ENCODE measurements at regions not wholly inside any gene's neighbourhood (a gene's known extent, or its start where the extent isn't known, plus 50 kb on each side); places are given as distances from the start of the nearest gene placed in this dataset.
"Not testable (repeated sequence)": the region's sequence is repeated elsewhere in the genome, so short reads cannot be mapped to it uniquely, and the experiment has no call there.

GRCh38 chr9:104280178-104280560, 186.1 kb downstream of the SMC2 start:
- Mint-ChIP-seq H3K36me3 (ENCODE audit: low read depth) (no peaks in the 10 kb centered on the region), H3K9me3 (peaks cover 2% of the 10 kb centered on the region), H3K4me3 (no peak overlapping the region), H3K27ac (no peak overlapping the region), H3K4me1 (ENCODE audit: low read depth) (no peaks in the 10 kb centered on the region), H3K27me3 (ENCODE audit: low read depth) (peaks cover 2% of the 10 kb centered on the region)
- intact Hi-C loops (cut with micrococcal nuclease), result no loop called here
- CTCF ChIA-PET, result no interaction called here
- DNase-seq, result no peak

GRCh38 chr9:104280711-104281110, 186.6 kb downstream of the SMC2 start:
- H3K36me3 Mint-ChIP-seq (ENCODE audit: low read depth), result no peaks in the 10 kb centered on the region
- no peak overlapping the region for H3K27ac Mint-ChIP-seq
- H3K4me3 Mint-ChIP-seq, result no peak overlapping the region
- no peak for DNase-seq
- peaks cover 2% of the 10 kb centered on the region for H3K27me3 Mint-ChIP-seq (ENCODE audit: low read depth)
- no peaks in the 10 kb centered on the region for H3K4me1 Mint-ChIP-seq (ENCODE audit: low read depth)
- CTCF ChIA-PET, result interaction anchor here (0.9 kb wide), 1 partner anchor 18 kb away, joined by 3 read pairs; no protein-coding TSS in a partner anchor
- H3K9me3 Mint-ChIP-seq, result peaks cover 2% of the 10 kb centered on the region
- intact Hi-C loops (cut with micrococcal nuclease), result no loop called here

- H3K27me3 Mint-ChIP-seq (ENCODE audit: low read depth), result peaks cover 2% of the 10 kb centered on the region
- DNase-seq, result no peak
- CTCF ChIA-PET, result no interaction called here
- H3K36me3 Mint-ChIP-seq (ENCODE audit: low read depth), result no peaks in the 10 kb centered on the region
- peaks cover 2% of the 10 kb centered on the region for H3K9me3 Mint-ChIP-seq
- intact Hi-C loops (cut with micrococcal nuclease), result no loop called here
- no peak overlapping the region for H3K27ac Mint-ChIP-seq
- H3K4me3 Mint-ChIP-seq, result no peak overlapping the region
- no peaks in the 10 kb centered on the region for H3K4me1 Mint-ChIP-seq (ENCODE audit: low read depth)
Measured at GRCh38 chr9:104286187-104286586, 192.1 kb downstream of the SMC2 start.

GRCh38 chr9:104286799-104287198, 192.7 kb downstream of the SMC2 start:
- H3K36me3 Mint-ChIP-seq (ENCODE audit: low read depth), result no peaks in the 10 kb centered on the region
- H3K4me3 Mint-ChIP-seq, result no peak overlapping the region
- DNase-seq, result no peak
- CTCF ChIA-PET, result no interaction called here
- intact Hi-C loops (cut with micrococcal nuclease), result no loop called here
- H3K27ac Mint-ChIP-seq, result no peak overlapping the region
- H3K9me3 Mint-ChIP-seq, result no peaks in the 10 kb centered on the region
- H3K27me3 Mint-ChIP-seq (ENCODE audit: low read depth), result no peaks in the 10 kb centered on the region
- H3K4me1 Mint-ChIP-seq (ENCODE audit: low read depth), result no peaks in the 10 kb centered on the region

GRCh38 chr9:104287253-104287878, 193.3 kb downstream of the SMC2 start:
- no peaks in the 10 kb centered on the region for H3K4me1 Mint-ChIP-seq (ENCODE audit: low read depth)
- intact Hi-C loops (cut with micrococcal nuclease), result no loop called here
- H3K27me3 Mint-ChIP-seq (ENCODE audit: low read depth), result no peaks in the 10 kb centered on the region
- no peaks in the 10 kb centered on the region for H3K9me3 Mint-ChIP-seq
- CTCF ChIA-PET, result no interaction called here
- H3K4me3 Mint-ChIP-seq, result no peak overlapping the region
- no peak for DNase-seq
- no peak overlapping the region for H3K27ac Mint-ChIP-seq
- H3K36me3 Mint-ChIP-seq (ENCODE audit: low read depth), result no peaks in the 10 kb centered on the region

- H3K36me3 Mint-ChIP-seq (ENCODE audit: low read depth), result no peaks in the 10 kb centered on the region
- intact Hi-C loops (cut with micrococcal nuclease), result no loop called here
- CTCF ChIA-PET, result no interaction called here
- no peaks in the 10 kb centered on the region for H3K4me1 Mint-ChIP-seq (ENCODE audit: low read depth)
- no peaks in the 10 kb centered on the region for H3K27me3 Mint-ChIP-seq (ENCODE audit: low read depth)
- DNase-seq, result no peak
- H3K9me3 Mint-ChIP-seq, result no peaks in the 10 kb centered on the region
- H3K27ac Mint-ChIP-seq, result no peak overlapping the region
- H3K4me3 Mint-ChIP-seq, result no peak overlapping the region
Measured at GRCh38 chr9:104293877-104294276, 199.8 kb downstream of the SMC2 start.

- Mint-ChIP-seq H3K9me3 (no peaks in the 10 kb centered on the region), H3K4me3 (no peak overlapping the region), H3K27me3 (ENCODE audit: low read depth) (no peaks in the 10 kb centered on the region), H3K36me3 (ENCODE audit: low read depth) (no peaks in the 10 kb centered on the region), H3K27ac (no peak overlapping the region), H3K4me1 (ENCODE audit: low read depth) (no peaks in the 10 kb centered on the region)
- no peak for DNase-seq
- CTCF ChIA-PET, result no interaction called here
- intact Hi-C loops (cut with micrococcal nuclease), result no loop called here
Measured at GRCh38 chr9:104300124-104300523, 203.9 kb upstream of the OR13F1 start.

GRCh38 chr9:104301755-104302154, 202.3 kb upstream of the OR13F1 start:
- H3K9me3 Mint-ChIP-seq, result no peaks in the 10 kb centered on the region
- intact Hi-C loops (cut with micrococcal nuclease), result no loop called here
- H3K27ac Mint-ChIP-seq, result no peak overlapping the region
- H3K36me3 Mint-ChIP-seq (ENCODE audit: low read depth), result no peaks in the 10 kb centered on the region
- no peak for DNase-seq
- no peaks in the 10 kb centered on the region for H3K4me1 Mint-ChIP-seq (ENCODE audit: low read depth)
- no peaks in the 10 kb centered on the region for H3K27me3 Mint-ChIP-seq (ENCODE audit: low read depth)
- CTCF ChIA-PET, result no interaction called here
- H3K4me3 Mint-ChIP-seq, result no peak overlapping the region

GRCh38 chr9:104302775-104303174, 201.3 kb upstream of the OR13F1 start:
- intact Hi-C loops (cut with micrococcal nuclease), result no loop called here
- no peaks in the 10 kb centered on the region for H3K9me3 Mint-ChIP-seq
- H3K27me3 Mint-ChIP-seq (ENCODE audit: low read depth), result no peaks in the 10 kb centered on the region
- no peak overlapping the region for H3K4me3 Mint-ChIP-seq
- no peaks in the 10 kb centered on the region for H3K4me1 Mint-ChIP-seq (ENCODE audit: low read depth)
- no peak overlapping the region for H3K27ac Mint-ChIP-seq
- CTCF ChIA-PET, result no interaction called here
- no peaks in the 10 kb centered on the region for H3K36me3 Mint-ChIP-seq (ENCODE audit: low read depth)
- DNase-seq, result no peak

- intact Hi-C loops (cut with micrococcal nuclease), result no loop called here
- Mint-ChIP-seq H3K9me3 (no peaks in the 10 kb centered on the region), H3K27ac (no peak overlapping the region), H3K4me1 (ENCODE audit: low read depth) (no peaks in the 10 kb centered on the region), H3K36me3 (ENCODE audit: low read depth) (no peaks in the 10 kb centered on the region), H3K27me3 (ENCODE audit: low read depth) (no peaks in the 10 kb centered on the region), H3K4me3 (no peak overlapping the region)
- CTCF ChIA-PET, result no interaction called here
- DNase-seq, result no peak
Measured at GRCh38 chr9:104304925-104305324, 199.1 kb upstream of the OR13F1 start.

- Mint-ChIP-seq H3K4me1 (ENCODE audit: low read depth) (no peaks in the 10 kb centered on the region), H3K9me3 (no peaks in the 10 kb centered on the region), H3K36me3 (ENCODE audit: low read depth) (no peaks in the 10 kb centered on the region), H3K4me3 (no peak overlapping the region), H3K27ac (no peak overlapping the region), H3K27me3 (ENCODE audit: low read depth) (no peaks in the 10 kb centered on the region)
- intact Hi-C loops (cut with micrococcal nuclease), result no loop called here
- no peak for DNase-seq
- CTCF ChIA-PET, result interaction anchor here (1.2 kb wide), 1 partner anchor 66 kb away, joined by 4 read pairs; no protein-coding TSS in a partner anchor
Measured at GRCh38 chr9:104313396-104314110, 190.5 kb upstream of the OR13F1 start.

- H3K4me1 Mint-ChIP-seq (ENCODE audit: low read depth); H3K9me3 Mint-ChIP-seq; H3K36me3 Mint-ChIP-seq (ENCODE audit: low read depth); H3K27me3 Mint-ChIP-seq (ENCODE audit: low read depth); H3K4me3 Mint-ChIP-seq; DNase-seq; CTCF ChIA-PET; H3K27ac Mint-ChIP-seq; intact Hi-C loops (cut with micrococcal nuclease): not testable (repeated sequence)
Measured at GRCh38 chr9:104316201-104317009, 187.7 kb upstream of the OR13F1 start.

- H3K4me1 Mint-ChIP-seq (ENCODE audit: low read depth), result no peaks in the 10 kb centered on the region
- CTCF ChIA-PET, result no interaction called here
- no peak overlapping the region for H3K27ac Mint-ChIP-seq
- no peak for DNase-seq
- no peaks in the 10 kb centered on the region for H3K9me3 Mint-ChIP-seq
- no peaks in the 10 kb centered on the region for H3K27me3 Mint-ChIP-seq (ENCODE audit: low read depth)
- H3K4me3 Mint-ChIP-seq, result no peak overlapping the region
- H3K36me3 Mint-ChIP-seq (ENCODE audit: low read depth), result no peaks in the 10 kb centered on the region
- intact Hi-C loops (cut with micrococcal nuclease), result no loop called here
Measured at GRCh38 chr9:104319198-104319597, 184.9 kb upstream of the OR13F1 start.
